Right atrium auricular region (tissue), 2 donors: ENCODE measurements at regions not wholly inside any gene's neighbourhood (a gene's known extent, or its start where the extent isn't known, plus 50 kb on each side); places are given as distances from the start of the nearest gene placed in this dataset.
A peak's percentile ranks its signal among the peaks of the same experiment; 100 is the strongest.

ENCODE experiments used
- DNase-seq: peaks from one replicate; pipeline ENCODE4 v3.0.0-alpha.2; 2019; ENCODE audit warnings: low spot score
- H3K27ac ChIP-seq, 2 donors: fragments of 200-600 bp; sonication (generic); 1 replicate in 1 of 2; 2 replicates in 1 of 2; pipeline ENCODE4 v1.5.1; 2016 to 2019
- H3K27me3 ChIP-seq, 2 donors: fragments of 200-600 bp; sonication (generic); one replicate each; pipeline versions ENCODE4 v1.5.1 to v1.6.0; 2017 to 2019
- H3K36me3 ChIP-seq: fragments of 200-600 bp; sonication (generic); one replicate; pipeline ENCODE4 v1.5.1; 2016
- H3K4me1 ChIP-seq, 2 donors: fragments of 200-600 bp; sonication (generic); one replicate each; pipeline versions ENCODE4 v1.5.1 to v1.6.0; 2017 to 2019
- H3K4me3 ChIP-seq, 2 donors: fragments of 200-600 bp; sonication (generic); 1 replicate in 1 of 2; 2 replicates in 1 of 2; pipeline ENCODE4 v1.5.1; 2017 to 2019; ENCODE audit warnings: mild to moderate bottlenecking in 1 of 2, moderate library complexity in 1 of 2
- H3K9me3 ChIP-seq, 2 donors: fragments of 200-600 bp; sonication (generic); one replicate each; pipeline ENCODE4 v1.5.1; 2019
- CTCF ChIP-seq, 2 donors: fragments of 200-600 bp; sonication (generic); IDR thresholded peaks; one replicate each; pipeline ENCODE4 v1.5.1; 2019; ENCODE audit warnings: antibody characterized with exemption in 2 of 2

DNA sequence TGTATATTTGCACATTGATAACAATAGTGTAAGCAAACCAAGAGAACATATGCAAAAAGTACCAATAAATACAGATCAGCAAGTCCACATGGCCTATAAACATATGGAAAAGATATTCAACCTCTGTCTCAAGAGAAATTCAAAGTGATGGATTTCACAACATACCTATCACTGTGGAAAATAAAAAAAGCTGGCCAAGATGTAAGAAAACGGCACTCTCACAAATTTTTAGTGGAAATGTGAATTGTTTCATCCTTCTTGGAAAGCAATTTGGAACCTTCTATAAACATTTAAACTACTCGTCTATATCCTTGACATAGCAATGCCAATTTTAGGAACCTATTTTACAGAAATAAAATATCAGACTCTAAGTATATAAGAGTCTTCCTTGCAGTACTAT, 559.8 kb downstream of the QKI start:
- Histone ChIP-seq H3K4me3 (no peak overlapping the region), H3K9me3 (no peaks in the 10 kb centered on the region), H3K27ac (no peak overlapping the region), H3K27me3 (no peaks in the 10 kb centered on the region), H3K4me1 (no peaks in the 10 kb centered on the region), H3K36me3 (no peaks in the 10 kb centered on the region)
- no peak for TF ChIP-seq CTCF (IDR thresholded peaks at IDR 0.05)
- DNase-seq, result no peak

- no peak for DNase-seq
- no peak for TF ChIP-seq CTCF (IDR thresholded peaks at IDR 0.05)
- H3K27me3 ChIP-seq, result no peaks in the 10 kb centered on the region
Observed at GRCh38 chr6:163971841-163972838, 557.6 kb downstream of the QKI start.

GRCh38 chr6:163970846-163971564, 556.5 kb downstream of the QKI start:
- no peak overlapping the region for H3K27ac ChIP-seq
- H3K27me3 ChIP-seq, result no peaks in the 10 kb centered on the region
- H3K4me1 ChIP-seq, result peaks cover 0 to 18% of the 10 kb centered on the region in 2 donors
- H3K36me3 ChIP-seq, result no peaks in the 10 kb centered on the region
- no peak for TF ChIP-seq CTCF (IDR thresholded peaks at IDR 0.05)
- no peaks in the 10 kb centered on the region for H3K9me3 ChIP-seq
- no peak overlapping the region for H3K4me3 ChIP-seq
- no peak for DNase-seq

More at GRCh38 chr6:163971841-163972838, 557.6 kb downstream of the QKI start:
- Histone ChIP-seq H3K36me3 (no peaks in the 10 kb centered on the region), H3K9me3 (no peaks in the 10 kb centered on the region), H3K4me1 (peaks cover 0 to 7% of the 10 kb centered on the region in 2 donors), H3K27ac (no peak overlapping the region), H3K4me3 (no peak overlapping the region)

DNA sequence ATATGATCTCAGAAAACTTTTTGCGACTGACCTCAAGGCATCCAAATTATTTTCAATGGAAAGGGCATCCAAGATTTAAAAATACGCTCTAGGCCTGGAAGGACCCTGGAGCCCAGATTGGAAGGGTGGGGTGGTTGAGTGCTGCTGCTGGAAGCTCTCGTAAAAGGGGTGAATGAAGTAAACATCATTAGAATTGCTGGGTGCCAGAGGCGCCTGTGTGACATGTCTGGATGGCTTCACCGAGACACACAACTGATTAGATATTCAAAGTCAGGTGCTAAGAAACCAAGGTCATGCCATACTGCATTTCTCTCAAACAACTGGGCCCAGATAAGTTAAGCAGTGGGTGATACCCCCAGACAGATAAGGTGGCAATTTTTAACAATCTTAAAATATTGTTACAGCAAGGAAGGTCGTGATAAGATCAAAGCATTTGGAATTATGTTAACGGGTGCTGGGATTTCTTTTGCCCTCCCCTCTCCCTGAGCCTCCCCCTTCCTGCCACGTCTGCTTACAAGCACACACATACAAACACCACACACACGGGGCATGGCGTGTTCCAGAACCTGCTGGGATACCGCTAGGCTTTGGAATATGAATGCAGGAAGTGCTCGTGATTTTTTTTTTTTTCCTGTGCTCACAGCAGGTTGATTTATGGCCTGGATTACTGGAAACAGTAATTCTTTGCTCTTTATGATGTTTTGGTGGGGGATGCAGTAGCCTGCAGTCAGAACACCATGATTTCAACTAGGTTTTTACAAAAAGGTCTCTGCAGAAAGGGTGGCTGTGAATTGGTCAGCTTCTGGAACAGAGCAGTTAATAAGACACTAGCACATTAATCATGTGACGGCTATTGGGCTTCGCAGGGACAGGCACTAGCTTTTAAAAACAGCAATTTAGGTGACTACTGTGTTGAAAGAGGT, 551.2 kb downstream of the QKI start:
- TF ChIP-seq CTCF (IDR thresholded peaks at IDR 0.05), result no peak
- H3K36me3 ChIP-seq, result no peaks in the 10 kb centered on the region
- no peaks in the 10 kb centered on the region for H3K27me3 ChIP-seq
- no peak for DNase-seq
- H3K4me1 ChIP-seq, result peaks cover 0 to 41% of the 10 kb centered on the region in 2 donors
- peak overlapping the region; percentile 87 to 98 for H3K27ac ChIP-seq
- H3K4me3 ChIP-seq, result no peak overlapping the region
- H3K9me3 ChIP-seq, result no peaks in the 10 kb centered on the region

- TF ChIP-seq CTCF (IDR thresholded peaks at IDR 0.05), result no peak
- no peak for DNase-seq
- peaks cover 0 to 50% of the 10 kb centered on the region in 2 donors for H3K4me1 ChIP-seq
- H3K27me3 ChIP-seq, result no peaks in the 10 kb centered on the region
- H3K27ac ChIP-seq, result peak overlapping the region; percentile 87 to 98
- no peaks in the 10 kb centered on the region for H3K9me3 ChIP-seq
- H3K4me3 ChIP-seq, result no peak overlapping the region
- no peaks in the 10 kb centered on the region for H3K36me3 ChIP-seq
Observed at GRCh38 chr6:163964789-163965188, 550.3 kb downstream of the QKI start.
